ENCODE measurements at regions not wholly inside any gene's neighbourhood (a gene's known extent, or its start where the extent isn't known, plus 50 kb on each side); places are given as distances from the start of the nearest gene placed in this dataset.

GRCh38 chr3:194775731-194776130 lies 90.0 kb downstream of the FAM43A start:
- TF ChIP-seq CTCF (IDR thresholded peaks at IDR 0.05) (no peak), POLR2A (IDR thresholded peaks at IDR 0.05) (no peak)
